ENCODE measurements at regions not wholly inside any gene's neighbourhood (a gene's known extent, or its start where the extent isn't known, plus 50 kb on each side); places are given as distances from the start of the nearest gene placed in this dataset.

DNA sequence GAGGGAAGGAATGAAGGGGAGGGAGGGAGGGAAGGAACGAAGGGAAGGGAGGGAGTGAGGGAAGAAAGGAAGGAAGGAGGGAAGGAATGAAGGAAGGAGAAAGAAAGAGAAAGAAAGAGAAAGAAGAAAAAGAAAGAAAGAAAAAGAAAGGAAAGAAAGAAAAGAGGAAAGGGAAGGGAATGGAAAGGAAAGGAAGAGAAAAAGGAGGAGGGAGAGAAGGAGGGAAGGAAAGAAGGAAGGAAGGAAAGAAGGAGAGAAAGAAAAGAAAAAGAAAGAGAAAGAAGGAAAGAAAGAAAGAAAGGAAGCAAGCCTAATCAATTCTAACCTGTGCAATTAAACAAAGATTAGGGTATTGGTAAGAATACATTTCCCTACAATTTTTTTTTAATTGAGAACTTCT lies 238.6 kb downstream of the PYDC2 start:
- no peak for TF ChIP-seq ZNF654 (tag by site-specific recombination; IDR thresholded peaks at IDR 0.05; ENCODE audit: low read depth)
- TF ChIP-seq, protein P1, sequence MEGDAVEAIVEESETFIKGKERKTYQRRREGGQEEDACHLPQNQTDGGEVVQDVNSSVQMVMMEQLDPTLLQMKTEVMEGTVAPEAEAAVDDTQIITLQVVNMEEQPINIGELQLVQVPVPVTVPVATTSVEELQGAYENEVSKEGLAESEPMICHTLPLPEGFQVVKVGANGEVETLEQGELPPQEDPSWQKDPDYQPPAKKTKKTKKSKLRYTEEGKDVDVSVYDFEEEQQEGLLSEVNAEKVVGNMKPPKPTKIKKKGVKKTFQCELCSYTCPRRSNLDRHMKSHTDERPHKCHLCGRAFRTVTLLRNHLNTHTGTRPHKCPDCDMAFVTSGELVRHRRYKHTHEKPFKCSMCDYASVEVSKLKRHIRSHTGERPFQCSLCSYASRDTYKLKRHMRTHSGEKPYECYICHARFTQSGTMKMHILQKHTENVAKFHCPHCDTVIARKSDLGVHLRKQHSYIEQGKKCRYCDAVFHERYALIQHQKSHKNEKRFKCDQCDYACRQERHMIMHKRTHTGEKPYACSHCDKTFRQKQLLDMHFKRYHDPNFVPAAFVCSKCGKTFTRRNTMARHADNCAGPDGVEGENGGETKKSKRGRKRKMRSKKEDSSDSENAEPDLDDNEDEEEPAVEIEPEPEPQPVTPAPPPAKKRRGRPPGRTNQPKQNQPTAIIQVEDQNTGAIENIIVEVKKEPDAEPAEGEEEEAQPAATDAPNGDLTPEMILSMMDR (tag by site-specific recombination; IDR thresholded peaks at IDR 0.05) = no peak
- no peak for TF ChIP-seq GLI4 (tag by site-specific recombination; IDR thresholded peaks at IDR 0.05)
- TF ChIP-seq ZNF23 (tag by site-specific recombination; IDR thresholded peaks at IDR 0.05; ENCODE audit: borderline replicate concordance) = no peak
- no peak for TF ChIP-seq ZNF510 (tag by site-specific recombination; IDR thresholded peaks at IDR 0.05; ENCODE audit: insufficient replicate concordance)

Measured in HEK293 (cell line).